ENCODE measurements at regions not wholly inside any gene's neighbourhood (a gene's known extent, or its start where the extent isn't known, plus 50 kb on each side); places are given as distances from the start of the nearest gene placed in this dataset.
"Not testable (repeated sequence)": the region's sequence is repeated elsewhere in the genome, so short reads cannot be mapped to it uniquely, and the experiment has no call there.

DNA sequence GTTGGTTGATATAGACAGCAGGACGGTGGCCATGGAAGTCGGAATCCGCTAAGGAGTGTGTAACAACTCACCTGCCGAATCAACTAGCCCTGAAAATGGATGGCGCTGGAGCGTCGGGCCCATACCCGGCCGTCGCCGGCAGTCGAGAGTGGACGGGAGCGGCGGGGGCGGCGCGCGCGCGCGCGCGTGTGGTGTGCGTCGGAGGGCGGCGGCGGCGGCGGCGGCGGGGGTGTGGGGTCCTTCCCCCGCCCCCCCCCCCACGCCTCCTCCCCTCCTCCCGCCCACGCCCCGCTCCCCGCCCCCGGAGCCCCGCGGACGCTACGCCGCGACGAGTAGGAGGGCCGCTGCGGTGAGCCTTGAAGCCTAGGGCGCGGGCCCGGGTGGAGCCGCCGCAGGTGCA is 2078.3 kb upstream of the TPTE start:
- H3K4me3 Mint-ChIP-seq; H4K20me1 ChIP-seq (ENCODE audit: insufficient read depth, low read length); H3K27ac Mint-ChIP-seq; H3K36me3 Mint-ChIP-seq; H3K27ac ChIP-seq (ENCODE audit: low read depth in 1 of 2, low read length in 2 of 2); DNase-seq; H2AFZ ChIP-seq (ENCODE audit: insufficient read depth, low read depth, low read length, poor library complexity, severe bottlenecking); H3K4me3 ChIP-seq (replicated peaks in 1 of 3; ENCODE audit: low read depth in 2 of 3, low read length in 3 of 3); H3K9me3 ChIP-seq (replicated peaks in 1 of 2; ENCODE audit: control insufficient read depth in 1 of 2, insufficient read depth in 1 of 2, low read length in 2 of 2); H3K27me3 ChIP-seq (ENCODE audit: control insufficient read depth in 2 of 2, insufficient read depth in 2 of 2, low read length in 2 of 2); H3K27me3 Mint-ChIP-seq (ENCODE audit: low read depth in 3 of 3); H3K4me1 ChIP-seq (ENCODE audit: control insufficient read depth in 1 of 2, insufficient read depth in 2 of 2, low read length in 2 of 2); H3K9me3 Mint-ChIP-seq; H3K36me3 ChIP-seq (replicated peaks in 1 of 2; ENCODE audit: control insufficient read depth in 1 of 2, insufficient read depth in 2 of 2, low read length in 2 of 2); H3K9ac ChIP-seq (ENCODE audit: insufficient read depth, low read length, poor library complexity, severe bottlenecking); H3K4me2 ChIP-seq (replicated peaks; ENCODE audit: extremely low read depth, low read length, poor library complexity, severe bottlenecking); H3K4me1 Mint-ChIP-seq; H3K79me2 ChIP-seq (ENCODE audit: insufficient read depth, low read length); intact Hi-C loops (cut with micrococcal nuclease): not testable (repeated sequence)
- no CpG with 5 or more reads among the region's 54 CpGs for WGBS (ENCODE audit: insufficient coverage)

DNA sequence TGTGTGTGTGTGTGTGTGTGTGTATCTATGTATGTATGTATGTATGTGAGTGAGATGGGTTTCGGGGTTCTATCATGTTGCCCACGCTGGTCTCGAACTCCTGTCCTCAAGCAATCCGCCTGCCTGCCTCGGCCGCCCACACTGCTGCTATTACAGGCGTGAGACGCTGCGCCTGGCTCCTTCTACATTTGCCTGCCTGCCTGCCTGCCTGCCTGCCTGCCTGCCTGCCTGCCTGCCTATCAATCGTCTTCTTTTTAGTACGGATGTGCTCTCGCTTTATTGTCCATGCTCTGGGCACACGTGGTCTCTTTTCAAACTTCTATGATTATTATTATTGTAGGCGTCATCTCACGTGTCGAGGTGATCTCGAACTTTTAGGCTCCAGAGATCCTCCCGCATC is 2071.6 kb upstream of the TPTE start:
- H3K4me1 ChIP-seq (ENCODE audit: control insufficient read depth in 1 of 2, insufficient read depth in 2 of 2, low read length in 2 of 2); H3K27me3 ChIP-seq (ENCODE audit: control insufficient read depth in 2 of 2, insufficient read depth in 2 of 2, low read length in 2 of 2); H4K20me1 ChIP-seq (ENCODE audit: insufficient read depth, low read length); H3K9ac ChIP-seq (ENCODE audit: insufficient read depth, low read length, poor library complexity, severe bottlenecking); H3K4me2 ChIP-seq (replicated peaks; ENCODE audit: extremely low read depth, low read length, poor library complexity, severe bottlenecking); H2AFZ ChIP-seq (ENCODE audit: insufficient read depth, low read depth, low read length, poor library complexity, severe bottlenecking); H3K4me3 Mint-ChIP-seq; H3K9me3 ChIP-seq (replicated peaks in 1 of 2; ENCODE audit: control insufficient read depth in 1 of 2, insufficient read depth in 1 of 2, low read length in 2 of 2); H3K4me3 ChIP-seq (replicated peaks in 1 of 3; ENCODE audit: low read depth in 2 of 3, low read length in 3 of 3); H3K9me3 Mint-ChIP-seq; H3K27ac ChIP-seq (ENCODE audit: low read depth in 1 of 2, low read length in 2 of 2); H3K27ac Mint-ChIP-seq; H3K27me3 Mint-ChIP-seq (ENCODE audit: low read depth in 3 of 3); H3K4me1 Mint-ChIP-seq; intact Hi-C loops (cut with micrococcal nuclease); H3K79me2 ChIP-seq (ENCODE audit: insufficient read depth, low read length); H3K36me3 ChIP-seq (replicated peaks in 1 of 2; ENCODE audit: control insufficient read depth in 1 of 2, insufficient read depth in 2 of 2, low read length in 2 of 2); H3K36me3 Mint-ChIP-seq; DNase-seq: not testable (repeated sequence)
- no CpG with 5 or more reads among the region's 18 CpGs for WGBS (ENCODE audit: insufficient coverage)

- H3K27me3 ChIP-seq (ENCODE audit: control insufficient read depth in 2 of 2, insufficient read depth in 2 of 2, low read length in 2 of 2); H2AFZ ChIP-seq (ENCODE audit: insufficient read depth, low read depth, low read length, poor library complexity, severe bottlenecking); H3K9me3 Mint-ChIP-seq; H3K4me1 Mint-ChIP-seq; H3K4me3 ChIP-seq (replicated peaks in 1 of 3; ENCODE audit: low read depth in 2 of 3, low read length in 3 of 3); H3K36me3 Mint-ChIP-seq; H3K9me3 ChIP-seq (replicated peaks in 1 of 2; ENCODE audit: control insufficient read depth in 1 of 2, insufficient read depth in 1 of 2, low read length in 2 of 2); H3K9ac ChIP-seq (ENCODE audit: insufficient read depth, low read length, poor library complexity, severe bottlenecking); intact Hi-C loops (cut with micrococcal nuclease); H3K27me3 Mint-ChIP-seq (ENCODE audit: low read depth in 3 of 3); H3K79me2 ChIP-seq (ENCODE audit: insufficient read depth, low read length); H3K27ac ChIP-seq (ENCODE audit: low read depth in 1 of 2, low read length in 2 of 2); H3K4me3 Mint-ChIP-seq; H4K20me1 ChIP-seq (ENCODE audit: insufficient read depth, low read length); DNase-seq; H3K4me2 ChIP-seq (replicated peaks; ENCODE audit: extremely low read depth, low read length, poor library complexity, severe bottlenecking); H3K27ac Mint-ChIP-seq; H3K4me1 ChIP-seq (ENCODE audit: control insufficient read depth in 1 of 2, insufficient read depth in 2 of 2, low read length in 2 of 2); H3K36me3 ChIP-seq (replicated peaks in 1 of 2; ENCODE audit: control insufficient read depth in 1 of 2, insufficient read depth in 2 of 2, low read length in 2 of 2): not testable (repeated sequence)
- WGBS (ENCODE audit: insufficient coverage) = no CpG with 5 or more reads among the region's 6 CpGs
These were observed 2065.9 kb upstream of the TPTE start for GRCh38 chr21:8455279-8456128.

DNA sequence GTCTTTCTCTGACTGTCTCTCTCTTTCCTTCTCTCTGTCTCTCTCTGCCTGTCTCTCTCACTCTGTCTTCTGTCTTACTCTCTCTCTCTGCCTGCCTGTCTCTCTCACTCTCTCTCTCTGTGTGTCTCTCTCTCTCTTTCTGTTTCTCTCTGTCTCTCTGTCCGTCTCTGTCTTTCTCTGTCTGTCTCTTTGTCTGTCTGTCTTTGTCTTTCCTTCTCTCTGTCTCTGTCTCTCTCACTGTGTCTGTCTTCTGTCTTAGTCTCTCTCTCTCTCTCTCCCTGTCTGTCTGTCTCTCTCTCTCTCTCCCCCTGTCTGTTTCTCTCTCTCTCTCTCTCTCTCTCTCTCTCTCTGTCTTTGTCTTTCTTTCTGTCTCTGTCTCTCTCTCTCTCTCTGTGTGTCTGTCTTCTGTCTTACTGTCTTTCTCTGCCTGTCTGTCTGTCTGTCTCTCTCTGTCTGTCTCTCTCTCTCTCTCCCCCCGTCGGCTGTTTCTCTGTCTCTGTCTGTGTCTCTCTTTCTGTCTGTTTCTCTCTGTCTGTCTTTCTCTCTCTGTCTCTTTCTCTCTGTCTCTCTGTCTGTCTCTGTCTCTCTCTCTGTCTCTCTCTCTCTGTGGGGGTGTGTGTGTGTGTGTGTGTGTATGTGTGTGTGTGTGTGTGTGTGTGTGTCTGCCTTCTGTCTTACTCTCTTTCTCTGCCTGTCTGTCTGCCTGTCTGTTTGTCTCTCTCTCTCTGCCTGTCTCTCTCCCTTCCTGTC is 2056.8 kb upstream of the TPTE start:
- H4K20me1 ChIP-seq (ENCODE audit: insufficient read depth, low read length); H3K27me3 Mint-ChIP-seq (ENCODE audit: low read depth in 3 of 3); H3K36me3 Mint-ChIP-seq; H3K36me3 ChIP-seq (replicated peaks in 1 of 2; ENCODE audit: control insufficient read depth in 1 of 2, insufficient read depth in 2 of 2, low read length in 2 of 2); H3K4me3 ChIP-seq (replicated peaks in 1 of 3; ENCODE audit: low read depth in 2 of 3, low read length in 3 of 3); H3K27ac Mint-ChIP-seq; H3K79me2 ChIP-seq (ENCODE audit: insufficient read depth, low read length); DNase-seq; H3K4me2 ChIP-seq (replicated peaks; ENCODE audit: extremely low read depth, low read length, poor library complexity, severe bottlenecking); H3K4me1 ChIP-seq (ENCODE audit: control insufficient read depth in 1 of 2, insufficient read depth in 2 of 2, low read length in 2 of 2); H3K9me3 Mint-ChIP-seq; H2AFZ ChIP-seq (ENCODE audit: insufficient read depth, low read depth, low read length, poor library complexity, severe bottlenecking); H3K27me3 ChIP-seq (ENCODE audit: control insufficient read depth in 2 of 2, insufficient read depth in 2 of 2, low read length in 2 of 2); H3K4me1 Mint-ChIP-seq; H3K4me3 Mint-ChIP-seq; H3K27ac ChIP-seq (ENCODE audit: low read depth in 1 of 2, low read length in 2 of 2); H3K9me3 ChIP-seq (replicated peaks in 1 of 2; ENCODE audit: control insufficient read depth in 1 of 2, insufficient read depth in 1 of 2, low read length in 2 of 2); intact Hi-C loops (cut with micrococcal nuclease); H3K9ac ChIP-seq (ENCODE audit: insufficient read depth, low read length, poor library complexity, severe bottlenecking): not testable (repeated sequence)
- WGBS (ENCODE audit: insufficient coverage) = no CpG with 5 or more reads among the region's 3 CpGs
